IMR-90 (cell line): ENCODE measurements at regions not wholly inside any gene's neighbourhood (a gene's known extent, or its start where the extent isn't known, plus 50 kb on each side); places are given as distances from the start of the nearest gene placed in this dataset.

Experiments
- ATAC-seq: fragments of 200-7000 bp; cut with Tn5 transposase; 2 replicates; pipeline ENCODE4 v1.9.1; 2020; ENCODE audit warnings: low read depth, mild to moderate bottlenecking, moderate library complexity
- BruUV-seq: library from RNA; stranded (reverse); fragments of 400-500 nt; replicated peaks from 2 replicates; lab custom pipeline; 2021; lab: Mats Ljungman, UMichigan
- CTCF ChIA-PET: fragments of 300-600 bp; formaldehyde crosslinking; extraction: SDS; loops from one replicate; lab custom pipeline; 2021; ENCODE audit warnings: antibody characterized with exemption; lab: Yijun Ruan, JAX
- POLR2A ChIA-PET: fragments of 300-600 bp; sonication (Branson Sonifier 250); formaldehyde crosslinking; loops from one replicate; lab custom pipeline; 2022; ENCODE audit warnings: antibody characterized with exemption; ENCODE audit not compliant: unreplicated experiment; lab: Charles Lee
- DNase-seq: peaks from one replicate; pipeline ENCODE4 v3.0.0; 2013
- H2AFZ ChIP-seq: replicated peaks from 2 replicates; pipeline ENCODE3; 2013; ENCODE audit warnings: low read length, mild to moderate bottlenecking; ENCODE audit not compliant: poor library complexity
- H2AK5ac ChIP-seq: 2 replicates; pipeline ENCODE4 v1.6.1; 2013; ENCODE audit warnings: low read depth, low read length, inconsistent platforms
- H2AK9ac ChIP-seq: replicated peaks from 2 replicates; pipeline ENCODE3; 2013; ENCODE audit warnings: mild to moderate bottlenecking, low read depth, low read length, moderate library complexity; ENCODE audit not compliant: poor library complexity
- H2BK120ac ChIP-seq: 2 replicates; pipeline ENCODE4 v1.6.1; 2013; ENCODE audit warnings: low read depth, low read length, inconsistent platforms
- H2BK15ac ChIP-seq: 3 replicates; pipeline ENCODE4 v1.6.1; 2013; ENCODE audit warnings: low read depth, low read length, inconsistent platforms
- H2BK20ac ChIP-seq: 2 replicates; pipeline ENCODE4 v1.6.1; 2013; ENCODE audit warnings: low read depth, mild to moderate bottlenecking, inconsistent platforms, low read length, moderate library complexity
- H2BK5ac ChIP-seq: 2 replicates; pipeline ENCODE4 v1.6.1; 2013; ENCODE audit warnings: mild to moderate bottlenecking, low read depth, low read length, inconsistent platforms; ENCODE audit not compliant: poor library complexity, severe bottlenecking
- H3K14ac ChIP-seq: replicated peaks from 2 replicates; pipeline ENCODE4 v1.6.1; 2013; ENCODE audit warnings: low read depth, low read length, inconsistent platforms
- H3K18ac ChIP-seq: 2 replicates; pipeline ENCODE4 v1.6.1; 2013; ENCODE audit warnings: low read depth, low read length, control low read depth
- H3K23ac ChIP-seq: 2 replicates; pipeline ENCODE4 v1.6.1; 2013; ENCODE audit warnings: low read depth, low read length, inconsistent platforms
- H3K27ac ChIP-seq: 2 replicates; pipeline ENCODE4 v1.5.1; 2013; ENCODE audit warnings: mild to moderate bottlenecking, control low read depth, low read length; ENCODE audit not compliant: insufficient read depth
- H3K27me3 ChIP-seq: 2 replicates; pipeline ENCODE4 v1.6.1; 2013; ENCODE audit warnings: low read length; ENCODE audit not compliant: control insufficient read depth, insufficient read depth
- H3K36me3 ChIP-seq: 2 replicates; pipeline ENCODE4 v1.6.1; 2013; ENCODE audit warnings: low read length, mixed read lengths; ENCODE audit not compliant: control insufficient read depth, insufficient read depth
- H3K4ac ChIP-seq: 2 replicates; pipeline ENCODE4 v1.6.1; 2013; ENCODE audit warnings: low read depth, low read length, inconsistent platforms
- H3K4me1 ChIP-seq: 2 replicates; pipeline ENCODE4 v1.6.1; 2013; ENCODE audit warnings: low read length, mixed read lengths; ENCODE audit not compliant: control insufficient read depth, insufficient read depth
- H3K4me2 ChIP-seq: 2 replicates; pipeline ENCODE4 v1.6.1; 2013; ENCODE audit warnings: low read depth, mild to moderate bottlenecking, control low read depth, low read length, moderate library complexity
- H3K4me3 ChIP-seq: 2 replicates; pipeline ENCODE4 v1.5.1; 2013; ENCODE audit warnings: low read depth, mild to moderate bottlenecking, control low read depth, low read length, moderate library complexity; ENCODE audit not compliant: insufficient read depth
- H3K56ac ChIP-seq: 2 replicates; pipeline ENCODE4 v1.6.1; 2013; ENCODE audit warnings: low read length, inconsistent platforms; ENCODE audit not compliant: insufficient read depth; ENCODE audit errors: extremely low read depth
- H3K79me1 ChIP-seq, 2 experiments: 2 replicates each; pipeline ENCODE4 v1.6.1; 2013; ENCODE audit warnings: low read length in 2 of 2, inconsistent platforms in 1 of 2, low read depth in 1 of 2
- H3K9ac ChIP-seq: 2 replicates; pipeline ENCODE4 v1.6.1; 2013; ENCODE audit warnings: low read depth, low read length, control low read depth
- H3K9me1 ChIP-seq: 2 replicates; pipeline ENCODE4 v1.6.1; 2013; ENCODE audit warnings: low read length, inconsistent platforms; ENCODE audit not compliant: insufficient read depth
- H3K9me3 ChIP-seq: 2 replicates; pipeline ENCODE4 v1.6.1; 2013; ENCODE audit warnings: low read length; ENCODE audit not compliant: control insufficient read depth, insufficient read depth
- H4K20me1 ChIP-seq: 2 replicates; pipeline ENCODE4 v1.6.1; 2013; ENCODE audit warnings: low read length, inconsistent platforms; ENCODE audit not compliant: insufficient read depth
- H4K5ac ChIP-seq: 2 replicates; pipeline ENCODE4 v1.6.1; 2013; ENCODE audit warnings: mild to moderate bottlenecking, low read depth, low read length, control low read depth
- H4K8ac ChIP-seq, 2 experiments: 2 replicates each; pipeline ENCODE4 v1.6.1; 2013; ENCODE audit warnings: low read depth in 2 of 2, low read length in 2 of 2, control low read depth in 1 of 2, inconsistent platforms in 1 of 2
- H4K91ac ChIP-seq: 2 replicates; pipeline ENCODE4 v1.6.1; 2013; ENCODE audit warnings: low read depth, low read length, inconsistent platforms; ENCODE audit not compliant: insufficient read depth
- BHLHE40 ChIP-seq: fragments of 150-350 bp; IDR thresholded peaks from 2 replicates; pipeline ENCODE4 v1.6.1; 2016; ENCODE audit warnings: mild to moderate bottlenecking, low read depth, low read length
- WGBS, 2 experiments: methylation state at CpG; one replicate each; pipeline versions ENCODE4 v1.1.5 to v1.1.7; 2013; ENCODE audit warnings: missing lambda C conversion rate in 2 of 2; ENCODE audit not compliant: insufficient read length in 1 of 2; ENCODE audit errors: extremely low coverage in 2 of 2; 5-methylcytosine and 5-hydroxymethylcytosine counted together
- dilution Hi-C: fragments of 300-500 bp; cut with HindIII; formaldehyde crosslinking; loops from one replicate; pipeline ENCODE4 v1.14.3; 2018; ENCODE audit warnings: low sequenced_read_pairs; ENCODE audit not compliant: unreplicated experiment
- in situ Hi-C: fragments of 300-500 bp; cut with MboI; formaldehyde crosslinking; loops from 3 replicates; pipeline ENCODE4 v1.14.3; 2019; ENCODE audit warnings: low sequenced_read_pairs, inconsistent platforms, mixed read lengths
- intact Hi-C: fragments of 100-400 bp; cut with micrococcal nuclease; formaldehyde crosslinking; loops from 2 replicates; pipeline ENCODE4 v1.10.0; 2022

GRCh38 chr21:16376673-16377072 is 646.9 kb downstream of the USP25 start:
- no peak overlapping the region for H3K4me3 ChIP-seq
- no peak overlapping the region for H3K18ac ChIP-seq
- no peak overlapping the region for H3K23ac ChIP-seq
- no peak overlapping the region for H3K4me2 ChIP-seq
- H3K27me3 ChIP-seq, result no peaks in the 10 kb centered on the region
- dilution Hi-C loops (no loop called here), in situ Hi-C loops (no loop called here), intact Hi-C loops (no loop called here)
- no peak overlapping the region for H2BK5ac ChIP-seq
- H3K4me1 ChIP-seq, result no peaks in the 10 kb centered on the region
- H3K27ac ChIP-seq, result no peak overlapping the region
- POLR2A ChIA-PET, result no interaction called here
- H3K14ac ChIP-seq, result no peak overlapping the region
- CTCF ChIA-PET, result no interaction called here
- no peak overlapping the region for H3K9ac ChIP-seq
- no peaks in the 10 kb centered on the region for H3K79me1 ChIP-seq
- H3K9me1 ChIP-seq, result no peaks in the 10 kb centered on the region
- H4K5ac ChIP-seq, result no peak overlapping the region
- no peak overlapping the region for H2BK120ac ChIP-seq
- 80% methylated on average over 1 of the region's 2 CpGs; no CpG with 5 or more reads in 1 of the 2 experiments for whole genome bisulfite sequencing, 2 experiments
- no peak overlapping the region for H2BK20ac ChIP-seq
- no peak overlapping the region for H4K91ac ChIP-seq
- H4K20me1 ChIP-seq, result no peaks in the 10 kb centered on the region
- no peak for TF ChIP-seq BHLHE40
- H2AFZ ChIP-seq, result no peak overlapping the region
- H3K56ac ChIP-seq, result no peak overlapping the region
- no peaks in the 10 kb centered on the region for H3K36me3 ChIP-seq
- H2AK9ac ChIP-seq, result no peak overlapping the region
- H2BK15ac ChIP-seq, result no peak overlapping the region
- DNase-seq, result no peak
- no peaks in the 10 kb centered on the region for H3K9me3 ChIP-seq
- H3K4ac ChIP-seq, result no peak overlapping the region
- H4K8ac ChIP-seq, result no peak overlapping the region
- no peak overlapping the region for H2AK5ac ChIP-seq
- BruUV-seq, result no TSS peak
- no peak for ATAC-seq
